ENCODE measurements at regions not wholly inside any gene's neighbourhood (a gene's known extent, or its start where the extent isn't known, plus 50 kb on each side); places are given as distances from the start of the nearest gene placed in this dataset.
A peak's percentile ranks its signal among the peaks of the same experiment; 100 is the strongest.

DNA sequence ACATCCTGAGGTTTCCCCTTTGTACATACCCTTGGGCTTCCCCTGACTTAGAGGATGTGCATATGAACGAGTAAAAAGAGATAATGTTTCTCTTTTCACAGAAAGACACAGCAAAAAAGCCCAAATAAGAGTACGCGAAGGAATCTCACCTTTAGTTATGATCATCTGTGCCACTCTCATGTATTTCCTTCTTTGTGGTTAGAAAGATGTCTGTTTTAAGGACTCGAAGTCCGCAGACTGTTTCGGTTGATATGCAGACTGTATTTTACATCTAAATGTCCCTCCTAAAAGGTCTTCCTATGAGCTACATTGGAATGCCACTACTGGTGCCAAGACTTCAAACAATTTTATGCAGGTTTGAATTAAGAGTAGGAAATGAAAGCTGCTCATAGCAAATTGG, 102.3 kb upstream of the GOT2 start (continued):
- TF ChIP-seq SMAD4 (CRISPR knock-in tag; conservative IDR thresholded peaks at IDR 0.05) (no peak), ZNF174 (CRISPR knock-in tag; IDR thresholded peaks at IDR 0.05) (no peak), ZNF507 (tag; conservative IDR thresholded peaks at IDR 0.05) (no peak), SMARCB1 (IDR thresholded peaks at IDR 0.05; ENCODE audit: insufficient read length, low read depth) (no peak), RCOR1 (IDR thresholded peaks at IDR 0.05; ENCODE audit: borderline replicate concordance in 1 of 2, low read depth in 2 of 2, low read length in 2 of 2) (no peak)

GRCh38 chr16:58832386-58832895, 98.3 kb upstream of the GOT2 start:
- in situ Hi-C loops (cut with MboI) (no loop called here), intact Hi-C loops (cut with micrococcal nuclease) (no loop called here)
- Histone ChIP-seq H3K9ac (ENCODE audit: insufficient read depth in 1 of 2, low read depth in 2 of 2, low read length in 2 of 2) (no peak overlapping the region), H3K4me3 (no peak overlapping the region), H3K36me3 (ENCODE audit: control insufficient read depth, insufficient read depth, low read length) (no peaks in the 10 kb centered on the region), H3K4me2 (ENCODE audit: insufficient read depth, low read length) (no peak overlapping the region), H3K27ac (ENCODE audit: extremely low read depth, low read depth, low read length) (no peak overlapping the region), H3K9me1 (ENCODE audit: control insufficient read depth, insufficient read depth, low read length) (no peaks in the 10 kb centered on the region), H3K27me3 (ENCODE audit: control insufficient read depth in 2 of 2, insufficient read depth in 2 of 2, low read length in 2 of 2) (peaks cover 0 to 2% of the 10 kb centered on the region in 2 experiments; a peak in 1 of 5 replicates), H4K20me1 (replicated peaks; ENCODE audit: control insufficient read depth, insufficient read depth, low read length) (no peaks in the 10 kb centered on the region), H2AFZ (ENCODE audit: low read depth, low read length) (no peak overlapping the region), H3K9me3 (replicated peaks; ENCODE audit: control insufficient read depth, insufficient read depth, low read depth, low read length) (no peaks in the 10 kb centered on the region), H3K79me2 (ENCODE audit: control insufficient read depth, insufficient read depth, low read length) (no peaks in the 10 kb centered on the region), H3K4me1 (replicated peaks in 1 of 2; ENCODE audit: control insufficient read depth in 2 of 2, insufficient read depth in 2 of 2, low read length in 2 of 2) (no peaks in the 10 kb centered on the region)
- BruUV-seq (replicated peaks), result no TSS peak
- POLR2A ChIA-PET, result no interaction called here
- ATAC-seq (no peak), FAIRE-seq (no peak), DNase-seq (ENCODE audit: extremely low read depth in 1 of 4, low spot score in 3 of 4) (no peak)
- 3% methylated on average over 2 of the region's 2 CpGs for WGBS (ENCODE audit: insufficient coverage, low coverage, missing lambda C conversion rate)
- CTCF ChIA-PET (ENCODE audit: low intra/inter-chr PET ratio), result no interaction called here
- TF ChIP-seq, protein P1, sequence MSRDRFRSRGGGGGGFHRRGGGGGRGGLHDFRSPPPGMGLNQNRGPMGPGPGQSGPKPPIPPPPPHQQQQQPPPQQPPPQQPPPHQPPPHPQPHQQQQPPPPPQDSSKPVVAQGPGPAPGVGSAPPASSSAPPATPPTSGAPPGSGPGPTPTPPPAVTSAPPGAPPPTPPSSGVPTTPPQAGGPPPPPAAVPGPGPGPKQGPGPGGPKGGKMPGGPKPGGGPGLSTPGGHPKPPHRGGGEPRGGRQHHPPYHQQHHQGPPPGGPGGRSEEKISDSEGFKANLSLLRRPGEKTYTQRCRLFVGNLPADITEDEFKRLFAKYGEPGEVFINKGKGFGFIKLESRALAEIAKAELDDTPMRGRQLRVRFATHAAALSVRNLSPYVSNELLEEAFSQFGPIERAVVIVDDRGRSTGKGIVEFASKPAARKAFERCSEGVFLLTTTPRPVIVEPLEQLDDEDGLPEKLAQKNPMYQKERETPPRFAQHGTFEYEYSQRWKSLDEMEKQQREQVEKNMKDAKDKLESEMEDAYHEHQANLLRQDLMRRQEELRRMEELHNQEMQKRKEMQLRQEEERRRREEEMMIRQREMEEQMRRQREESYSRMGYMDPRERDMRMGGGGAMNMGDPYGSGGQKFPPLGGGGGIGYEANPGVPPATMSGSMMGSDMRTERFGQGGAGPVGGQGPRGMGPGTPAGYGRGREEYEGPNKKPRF (IDR thresholded peaks at IDR 0.05; ENCODE audit: low read depth, low read length), result no peak
- TF ChIP-seq, protein P2, sequence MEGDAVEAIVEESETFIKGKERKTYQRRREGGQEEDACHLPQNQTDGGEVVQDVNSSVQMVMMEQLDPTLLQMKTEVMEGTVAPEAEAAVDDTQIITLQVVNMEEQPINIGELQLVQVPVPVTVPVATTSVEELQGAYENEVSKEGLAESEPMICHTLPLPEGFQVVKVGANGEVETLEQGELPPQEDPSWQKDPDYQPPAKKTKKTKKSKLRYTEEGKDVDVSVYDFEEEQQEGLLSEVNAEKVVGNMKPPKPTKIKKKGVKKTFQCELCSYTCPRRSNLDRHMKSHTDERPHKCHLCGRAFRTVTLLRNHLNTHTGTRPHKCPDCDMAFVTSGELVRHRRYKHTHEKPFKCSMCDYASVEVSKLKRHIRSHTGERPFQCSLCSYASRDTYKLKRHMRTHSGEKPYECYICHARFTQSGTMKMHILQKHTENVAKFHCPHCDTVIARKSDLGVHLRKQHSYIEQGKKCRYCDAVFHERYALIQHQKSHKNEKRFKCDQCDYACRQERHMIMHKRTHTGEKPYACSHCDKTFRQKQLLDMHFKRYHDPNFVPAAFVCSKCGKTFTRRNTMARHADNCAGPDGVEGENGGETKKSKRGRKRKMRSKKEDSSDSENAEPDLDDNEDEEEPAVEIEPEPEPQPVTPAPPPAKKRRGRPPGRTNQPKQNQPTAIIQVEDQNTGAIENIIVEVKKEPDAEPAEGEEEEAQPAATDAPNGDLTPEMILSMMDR (IDR thresholded peaks at IDR 0.05 in 2 of 3, conservative IDR thresholded peaks at IDR 0.05 in 1 of 3; ENCODE audit: insufficient read depth in 2 of 3, low read depth in 1 of 3, low read length in 3 of 3), result peak in 1 of 3 experiments; percentile 25; a peak in 1 of 6 replicates
- no peak for TF ChIP-seq L3MBTL2 (IDR thresholded peaks at IDR 0.05)
- TF ChIP-seq, protein P3, sequence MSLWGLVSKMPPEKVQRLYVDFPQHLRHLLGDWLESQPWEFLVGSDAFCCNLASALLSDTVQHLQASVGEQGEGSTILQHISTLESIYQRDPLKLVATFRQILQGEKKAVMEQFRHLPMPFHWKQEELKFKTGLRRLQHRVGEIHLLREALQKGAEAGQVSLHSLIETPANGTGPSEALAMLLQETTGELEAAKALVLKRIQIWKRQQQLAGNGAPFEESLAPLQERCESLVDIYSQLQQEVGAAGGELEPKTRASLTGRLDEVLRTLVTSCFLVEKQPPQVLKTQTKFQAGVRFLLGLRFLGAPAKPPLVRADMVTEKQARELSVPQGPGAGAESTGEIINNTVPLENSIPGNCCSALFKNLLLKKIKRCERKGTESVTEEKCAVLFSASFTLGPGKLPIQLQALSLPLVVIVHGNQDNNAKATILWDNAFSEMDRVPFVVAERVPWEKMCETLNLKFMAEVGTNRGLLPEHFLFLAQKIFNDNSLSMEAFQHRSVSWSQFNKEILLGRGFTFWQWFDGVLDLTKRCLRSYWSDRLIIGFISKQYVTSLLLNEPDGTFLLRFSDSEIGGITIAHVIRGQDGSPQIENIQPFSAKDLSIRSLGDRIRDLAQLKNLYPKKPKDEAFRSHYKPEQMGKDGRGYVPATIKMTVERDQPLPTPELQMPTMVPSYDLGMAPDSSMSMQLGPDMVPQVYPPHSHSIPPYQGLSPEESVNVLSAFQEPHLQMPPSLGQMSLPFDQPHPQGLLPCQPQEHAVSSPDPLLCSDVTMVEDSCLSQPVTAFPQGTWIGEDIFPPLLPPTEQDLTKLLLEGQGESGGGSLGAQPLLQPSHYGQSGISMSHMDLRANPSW (CRISPR knock-in tag; IDR thresholded peaks at IDR 0.05), result no peak
- no peak for TF ChIP-seq HDAC8 (tag; IDR thresholded peaks at IDR 0.05)
- no peak for TF ChIP-seq ZNF384 (IDR thresholded peaks at IDR 0.05; ENCODE audit: low read depth, low read length)
- TF ChIP-seq RAD21 (CRISPR knock-in tag; conservative IDR thresholded peaks at IDR 0.05 in 1 of 2, IDR thresholded peaks at IDR 0.05 in 1 of 2), result 0 out of 4 replicates have a peak, but pooled peaks of 1 of the 2 experiments have one; percentile 9
- no peak for TF ChIP-seq ZBTB8A (IDR thresholded peaks at IDR 0.05; ENCODE audit: partially characterized antibody)
- TF ChIP-seq MXI1 (IDR thresholded peaks at IDR 0.05; ENCODE audit: low read depth, low read length), result no peak
